GM10248 (cell line): ENCODE measurements at regions not wholly inside any gene's neighbourhood (a gene's known extent, or its start where the extent isn't known, plus 50 kb on each side); places are given as distances from the start of the nearest gene placed in this dataset.

Experiments used
- CTCF ChIA-PET: fragments of 300-600 bp; sonication (Branson Sonifier 250); formaldehyde crosslinking; extraction: SDS; loops from one replicate; lab custom pipeline; 2021; ENCODE audit warnings: antibody characterized with exemption; lab: Yijun Ruan, JAX
- POLR2A ChIA-PET: fragments of 350-650 bp; sonication (Branson Sonifier 250); formaldehyde crosslinking; extraction: SDS; loops from one replicate; lab custom pipeline; 2020; ENCODE audit warnings: antibody characterized with exemption; lab: Yijun Ruan, JAX
- DNase-seq: peaks from one replicate; pipeline ENCODE4 v3.0.0; 2012; ENCODE audit errors: extremely low spot score
- TF ChIP-seq, protein P1 (sequence below): IDR thresholded peaks from 2 replicates; pipeline ENCODE4 v1.5.1; 2012; ENCODE audit warnings: mild to moderate bottlenecking, low read depth; ENCODE audit errors: extremely low read depth, missing control alignments, control extremely low read depth

DNA sequence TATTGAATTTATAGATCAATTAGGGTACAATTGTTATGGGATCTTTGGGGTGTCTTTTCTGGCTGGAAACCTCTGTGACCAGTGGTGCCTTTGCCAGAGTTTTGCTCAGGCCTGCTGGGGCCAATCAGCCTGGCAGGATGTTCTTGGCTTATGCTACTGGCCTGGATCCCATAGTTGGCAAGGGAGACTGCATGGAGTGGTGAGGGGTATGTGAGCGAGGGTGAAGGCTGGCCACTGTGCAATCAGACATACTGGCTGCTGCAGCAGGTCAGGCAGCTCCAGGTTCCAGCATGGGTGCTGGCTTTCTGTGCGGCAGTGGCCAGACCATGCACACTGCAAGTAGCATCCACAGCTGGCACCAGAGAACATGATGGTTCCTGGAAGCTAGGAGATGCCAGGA, 1053.2 kb upstream of the GBE1 start:
- ChIA-PET CTCF (no interaction called here), POLR2A (no interaction called here)
- DNase-seq: no peak
- TF ChIP-seq, protein P1, sequence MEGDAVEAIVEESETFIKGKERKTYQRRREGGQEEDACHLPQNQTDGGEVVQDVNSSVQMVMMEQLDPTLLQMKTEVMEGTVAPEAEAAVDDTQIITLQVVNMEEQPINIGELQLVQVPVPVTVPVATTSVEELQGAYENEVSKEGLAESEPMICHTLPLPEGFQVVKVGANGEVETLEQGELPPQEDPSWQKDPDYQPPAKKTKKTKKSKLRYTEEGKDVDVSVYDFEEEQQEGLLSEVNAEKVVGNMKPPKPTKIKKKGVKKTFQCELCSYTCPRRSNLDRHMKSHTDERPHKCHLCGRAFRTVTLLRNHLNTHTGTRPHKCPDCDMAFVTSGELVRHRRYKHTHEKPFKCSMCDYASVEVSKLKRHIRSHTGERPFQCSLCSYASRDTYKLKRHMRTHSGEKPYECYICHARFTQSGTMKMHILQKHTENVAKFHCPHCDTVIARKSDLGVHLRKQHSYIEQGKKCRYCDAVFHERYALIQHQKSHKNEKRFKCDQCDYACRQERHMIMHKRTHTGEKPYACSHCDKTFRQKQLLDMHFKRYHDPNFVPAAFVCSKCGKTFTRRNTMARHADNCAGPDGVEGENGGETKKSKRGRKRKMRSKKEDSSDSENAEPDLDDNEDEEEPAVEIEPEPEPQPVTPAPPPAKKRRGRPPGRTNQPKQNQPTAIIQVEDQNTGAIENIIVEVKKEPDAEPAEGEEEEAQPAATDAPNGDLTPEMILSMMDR: no peak

- ChIA-PET CTCF (no interaction called here), POLR2A (no interaction called here)
- no peak for DNase-seq
These were observed 1046.3 kb upstream of the GBE1 start for GRCh38 chr3:82807781-82808180.

GRCh38 chr3:82802501-82802900, 1041.1 kb upstream of the GBE1 start:
- DNase-seq: no peak
- TF ChIP-seq, protein P1: no peak
- POLR2A ChIA-PET: no interaction called here
- CTCF ChIA-PET: no interaction called here

More at GRCh38 chr3:82807781-82808180, 1046.3 kb upstream of the GBE1 start:
- TF ChIP-seq, protein P1: no peak

DNA sequence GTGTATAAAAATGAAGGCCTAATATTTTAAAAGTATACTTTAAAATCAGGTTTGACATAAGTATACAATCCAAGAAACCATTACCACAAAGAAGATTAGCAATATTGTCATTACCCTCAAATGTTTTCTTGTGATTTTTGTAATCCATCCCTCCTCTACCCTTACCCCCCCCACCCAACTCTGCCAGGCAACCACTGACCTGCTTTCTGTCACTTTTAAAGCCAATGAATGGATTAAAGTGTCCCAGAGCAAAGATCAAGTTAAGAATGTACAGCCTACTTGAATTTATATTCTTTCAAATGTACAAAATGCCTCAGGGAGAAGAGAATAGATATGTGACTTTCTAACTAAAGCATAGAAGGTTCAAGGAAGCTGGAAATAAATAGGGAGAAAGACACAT, 1038.8 kb upstream of the GBE1 start:
- ChIA-PET CTCF (no interaction called here), POLR2A (no interaction called here)
- no peak for DNase-seq
- TF ChIP-seq, protein P1: no peak

DNA sequence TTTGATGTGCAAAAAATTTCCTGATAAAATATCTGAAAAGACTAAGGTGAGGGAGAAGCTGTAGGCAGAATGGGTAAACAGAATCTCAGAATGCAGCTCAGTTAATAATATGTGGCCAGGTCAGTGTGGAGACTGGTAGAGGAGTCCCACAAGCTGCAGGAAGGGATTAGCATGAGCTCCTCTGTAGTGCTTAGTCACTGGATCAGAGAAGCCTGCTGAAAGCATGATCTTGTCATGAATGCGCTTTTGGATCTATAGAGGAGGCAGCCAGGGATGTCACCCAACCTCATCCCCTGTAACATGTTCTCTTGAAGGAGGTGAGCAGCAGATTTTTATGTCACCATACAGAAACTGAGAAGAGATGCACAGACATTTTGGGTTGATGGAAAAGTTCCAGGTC, 1035.3 kb upstream of the GBE1 start:
- no peak for DNase-seq
- TF ChIP-seq, protein P1: no peak
- ChIA-PET POLR2A (no interaction called here), CTCF (no interaction called here)

DNA sequence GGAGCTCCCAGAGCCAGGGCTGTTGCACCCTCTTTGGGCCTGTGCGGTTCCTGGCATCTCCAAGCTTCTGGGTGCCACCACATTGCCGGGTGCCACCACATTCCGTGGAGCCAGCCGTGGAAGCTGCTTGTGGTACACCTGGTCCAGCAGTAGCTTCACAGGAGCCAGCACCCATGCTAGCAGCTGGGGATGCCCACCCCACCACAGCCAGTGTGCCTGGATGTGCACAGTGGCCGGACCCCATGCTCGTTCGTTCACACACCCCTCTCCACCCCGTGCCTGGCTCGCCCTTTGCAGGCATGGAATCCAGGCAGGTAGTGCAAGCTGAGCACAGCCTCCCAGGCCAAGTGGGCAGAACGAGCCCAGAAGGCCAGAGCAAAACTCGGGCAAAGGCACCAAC, 1029.8 kb upstream of the GBE1 start:
- TF ChIP-seq, protein P1: no peak
- no peak for DNase-seq
- ChIA-PET CTCF (interaction anchor here (0.8 kb wide), 1 partner anchor 10 kb away, joined by 3 read pairs; no protein-coding TSS in a partner anchor), POLR2A (no interaction called here)

DNA sequence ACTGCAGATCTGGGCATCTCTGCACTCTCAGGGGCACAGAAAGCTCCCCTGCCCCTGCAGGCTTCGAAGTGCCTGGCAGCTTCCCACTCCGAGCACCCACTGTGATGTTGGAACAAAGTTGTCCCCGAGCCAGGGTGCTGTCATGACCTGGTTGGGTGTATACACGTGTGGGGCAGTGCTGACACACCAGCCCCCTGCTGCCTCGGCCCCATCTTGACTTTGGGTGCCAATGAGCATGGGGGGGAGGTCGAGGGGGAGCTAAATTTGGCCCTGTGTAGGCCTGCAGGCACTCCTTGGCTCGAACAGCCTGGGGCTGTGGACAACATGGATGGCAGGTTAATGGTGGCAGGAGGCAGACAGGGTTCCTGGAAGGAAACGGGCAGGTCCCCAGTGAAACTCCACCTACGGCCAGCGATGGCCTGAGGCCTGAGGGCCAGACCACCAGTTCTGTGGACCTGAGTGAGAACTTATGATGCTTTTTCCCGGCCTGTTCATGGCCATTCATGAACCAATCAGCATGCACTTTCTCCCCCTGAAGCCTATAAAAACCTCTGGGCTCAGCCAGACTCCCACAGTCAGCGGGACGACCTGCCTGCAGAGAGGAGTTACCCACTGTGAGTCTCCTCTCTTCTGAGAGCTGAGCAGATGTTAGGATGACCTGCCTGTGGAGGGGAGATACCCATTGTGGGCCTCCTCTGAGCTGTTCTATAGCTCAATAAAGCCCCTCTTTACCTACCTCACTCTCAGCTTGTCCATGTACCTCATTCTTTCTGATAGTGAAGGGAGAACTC, 1029.1 kb upstream of the GBE1 start:
- TF ChIP-seq, protein P1: no peak
- POLR2A ChIA-PET: no interaction called here
- no peak for DNase-seq
- CTCF ChIA-PET: interaction anchor here (0.8 to 1.0 kb wide), 2 partner anchors 11 to 12 kb away, joined by 3 read pairs; no protein-coding TSS in a partner anchor
